IPS-20b (cell line): ENCODE measurements at regions not wholly inside any gene's neighbourhood (a gene's known extent, or its start where the extent isn't known, plus 50 kb on each side); places are given as distances from the start of the nearest gene placed in this dataset.
"Not testable (repeated sequence)": the region's sequence is repeated elsewhere in the genome, so short reads cannot be mapped to it uniquely, and the experiment has no call there.

Source experiments
- H3K27ac ChIP-seq: one replicate; pipeline ENCODE4 v1.5.1; 2013; ENCODE audit warnings: low read length
- H3K27me3 ChIP-seq: 2 replicates; pipeline ENCODE4 v1.6.1; 2013; ENCODE audit warnings: mild to moderate bottlenecking, low read length, inconsistent platforms; ENCODE audit not compliant: insufficient read depth
- H3K36me3 ChIP-seq: 2 replicates; pipeline ENCODE4 v1.6.1; 2013; ENCODE audit warnings: low read depth, mild to moderate bottlenecking, inconsistent platforms, low read length, moderate library complexity; ENCODE audit not compliant: insufficient read depth
- H3K4me1 ChIP-seq: 2 replicates; pipeline ENCODE4 v1.6.1; 2013; ENCODE audit warnings: mild to moderate bottlenecking, control low read depth, inconsistent platforms, low read length, moderate library complexity; ENCODE audit not compliant: insufficient read depth
- H3K4me3 ChIP-seq: 2 replicates; pipeline ENCODE4 v1.5.1; 2013; ENCODE audit warnings: mild to moderate bottlenecking, low read length, inconsistent platforms
- H3K9ac ChIP-seq: 2 replicates; pipeline ENCODE4 v1.6.1; 2013; ENCODE audit warnings: low read depth, mild to moderate bottlenecking, inconsistent platforms, low read length, moderate library complexity
- H3K9me3 ChIP-seq: 2 replicates; pipeline ENCODE4 v1.6.1; 2013; ENCODE audit warnings: mild to moderate bottlenecking, low read depth, low read length, inconsistent platforms; ENCODE audit not compliant: insufficient read depth

- H3K27ac ChIP-seq, H3K36me3 ChIP-seq, H3K4me1 ChIP-seq, H3K27me3 ChIP-seq, H3K9me3 ChIP-seq, H3K4me3 ChIP-seq, H3K9ac ChIP-seq: not testable (repeated sequence)
Measured at GRCh38 chr16:29197494-29198100, 208.9 kb downstream of the NPIPB11 start.

GRCh38 chr16:29196746-29197145, 209.8 kb downstream of the NPIPB11 start:
- H3K27ac ChIP-seq, H3K9me3 ChIP-seq, H3K27me3 ChIP-seq, H3K36me3 ChIP-seq, H3K9ac ChIP-seq, H3K4me1 ChIP-seq, H3K4me3 ChIP-seq: not testable (repeated sequence)

- not testable (repeated sequence) for H3K9ac ChIP-seq, H3K4me1 ChIP-seq, H3K4me3 ChIP-seq, H3K27ac ChIP-seq, H3K36me3 ChIP-seq, H3K9me3 ChIP-seq, H3K27me3 ChIP-seq
Measured at GRCh38 chr16:29195116-29195872, 210.4 kb downstream of the LAT start.

DNA sequence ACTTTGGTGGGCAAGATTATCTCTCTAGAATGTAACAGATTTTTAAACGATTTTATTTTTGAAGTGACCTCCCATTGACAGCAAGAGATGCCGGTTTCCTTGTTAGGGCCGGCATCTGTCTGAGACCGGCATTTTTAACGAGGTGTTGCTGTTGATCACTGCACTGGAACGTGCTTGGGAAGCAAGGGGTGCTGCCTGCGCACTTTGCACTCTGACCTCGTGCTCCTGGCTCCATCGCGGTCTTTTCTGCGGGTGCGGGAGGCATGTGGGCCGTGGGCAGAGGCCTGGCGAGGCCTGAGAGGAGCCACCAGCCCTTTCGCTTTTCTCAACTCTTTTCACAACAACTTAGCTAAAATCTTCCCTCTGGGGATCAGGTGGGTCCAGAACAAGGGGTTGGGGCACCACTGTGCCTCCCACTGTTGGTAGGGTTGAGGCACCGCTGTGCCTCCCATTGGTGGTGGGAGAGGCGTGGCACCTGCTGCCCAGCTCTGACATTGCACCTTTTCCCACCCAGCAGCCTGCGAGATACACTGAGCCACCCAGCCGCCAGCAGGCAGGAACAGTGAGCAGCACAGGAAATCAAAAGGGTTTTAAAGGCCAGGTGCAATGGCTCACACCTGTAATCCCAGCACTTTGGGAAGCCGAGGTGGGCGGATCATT, 209.5 kb downstream of the LAT start:
- H3K4me1 ChIP-seq, H3K9me3 ChIP-seq, H3K36me3 ChIP-seq, H3K4me3 ChIP-seq, H3K27me3 ChIP-seq, H3K27ac ChIP-seq, H3K9ac ChIP-seq: not testable (repeated sequence)

- H3K36me3 ChIP-seq, H3K27ac ChIP-seq, H3K4me1 ChIP-seq, H3K27me3 ChIP-seq, H3K9me3 ChIP-seq, H3K4me3 ChIP-seq, H3K9ac ChIP-seq: not testable (repeated sequence)
Measured at GRCh38 chr16:29193634-29194033, 208.8 kb downstream of the LAT start.

- H3K4me3 ChIP-seq, H3K27ac ChIP-seq, H3K4me1 ChIP-seq: not testable (repeated sequence)
Measured at GRCh38 chr16:29193248-29193574, 208.4 kb downstream of the LAT start.

GRCh38 chr16:29192329-29193247, 207.7 kb downstream of the LAT start:
- H3K36me3 ChIP-seq, result no peaks in the 10 kb centered on the region
- H3K9me3 ChIP-seq, result no peaks in the 10 kb centered on the region
- no peak overlapping the region for H3K9ac ChIP-seq
- H3K27me3 ChIP-seq, result no peaks in the 10 kb centered on the region
- no peak overlapping the region for H3K4me3 ChIP-seq
- no peak overlapping the region for H3K27ac ChIP-seq
- no peaks in the 10 kb centered on the region for H3K4me1 ChIP-seq

More at GRCh38 chr16:29193248-29193574, 208.4 kb downstream of the LAT start:
- not testable (repeated sequence) for H3K27me3 ChIP-seq, H3K36me3 ChIP-seq, H3K9me3 ChIP-seq, H3K9ac ChIP-seq

GRCh38 chr16:29191636-29192180, 206.9 kb downstream of the LAT start:
- not testable (repeated sequence) for H3K9me3 ChIP-seq, H3K36me3 ChIP-seq, H3K4me3 ChIP-seq, H3K9ac ChIP-seq, H3K27me3 ChIP-seq, H3K27ac ChIP-seq, H3K4me1 ChIP-seq

DNA sequence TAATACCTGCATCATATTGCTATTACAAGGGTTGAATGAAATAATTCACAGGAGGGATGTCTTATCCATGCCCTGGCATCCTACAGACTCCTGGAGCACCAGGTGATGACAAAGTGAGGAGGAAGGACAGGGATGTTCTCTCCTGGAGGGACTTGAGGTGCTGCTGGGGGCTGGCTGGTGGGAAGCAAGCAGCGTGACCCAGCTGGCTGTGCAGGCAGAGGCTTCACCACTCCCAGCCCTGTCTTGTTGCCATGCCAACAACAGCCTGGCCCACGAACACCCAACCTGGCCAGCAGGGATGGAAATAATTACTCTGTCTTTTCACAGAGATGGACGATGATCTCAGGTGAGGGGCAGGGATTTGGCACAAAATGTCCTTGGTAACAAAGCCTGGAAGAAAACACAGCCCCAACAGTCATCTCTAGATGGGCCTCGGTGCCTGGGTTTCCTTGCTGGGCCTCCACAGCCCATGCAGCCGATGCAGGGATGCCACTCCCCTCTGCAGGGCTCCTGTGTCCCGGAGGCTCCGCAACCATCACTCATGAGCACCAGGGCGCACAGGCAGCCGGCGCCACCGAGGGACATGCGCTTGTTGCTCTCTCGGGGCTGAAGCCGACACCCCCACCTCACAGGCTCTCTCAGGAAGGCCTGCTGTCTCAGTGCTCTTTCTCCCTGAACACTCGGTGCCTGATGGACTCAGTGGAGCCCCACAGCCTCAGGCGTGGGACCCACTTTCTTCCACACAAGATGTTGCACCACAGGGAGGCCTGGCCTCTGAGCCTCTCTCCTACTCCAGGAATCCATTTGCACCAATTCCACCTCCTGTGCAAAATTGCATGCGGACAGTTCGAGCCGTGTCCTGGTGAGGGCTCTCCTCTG, 205.9 kb downstream of the LAT start:
- not testable (repeated sequence) for H3K9ac ChIP-seq, H3K9me3 ChIP-seq, H3K4me1 ChIP-seq, H3K27me3 ChIP-seq, H3K27ac ChIP-seq, H3K36me3 ChIP-seq, H3K4me3 ChIP-seq

GRCh38 chr16:29188806-29189205, 204.0 kb downstream of the LAT start:
- not testable (repeated sequence) for H3K27ac ChIP-seq, H3K4me3 ChIP-seq, H3K4me1 ChIP-seq, H3K36me3 ChIP-seq, H3K9me3 ChIP-seq, H3K9ac ChIP-seq, H3K27me3 ChIP-seq
